GM21723 (cell line): ENCODE measurements at regions not wholly inside any gene's neighbourhood (a gene's known extent, or its start where the extent isn't known, plus 50 kb on each side); places are given as distances from the start of the nearest gene placed in this dataset.
"Not testable (repeated sequence)": the region's sequence is repeated elsewhere in the genome, so short reads cannot be mapped to it uniquely, and the experiment has no call there.

Source experiments
- ATAC-seq: cut with Tn5 transposase; IDR thresholded peaks from one replicate; pipeline ENCODE4 v1.9.1; 2021; ENCODE audit warnings: mild to moderate bottlenecking, moderate library complexity; ENCODE audit not compliant: unreplicated experiment

GRCh38 chr18:14215952-14216351 lies 83.7 kb upstream of the ZNF519 start:
- not testable (repeated sequence) for ATAC-seq

DNA sequence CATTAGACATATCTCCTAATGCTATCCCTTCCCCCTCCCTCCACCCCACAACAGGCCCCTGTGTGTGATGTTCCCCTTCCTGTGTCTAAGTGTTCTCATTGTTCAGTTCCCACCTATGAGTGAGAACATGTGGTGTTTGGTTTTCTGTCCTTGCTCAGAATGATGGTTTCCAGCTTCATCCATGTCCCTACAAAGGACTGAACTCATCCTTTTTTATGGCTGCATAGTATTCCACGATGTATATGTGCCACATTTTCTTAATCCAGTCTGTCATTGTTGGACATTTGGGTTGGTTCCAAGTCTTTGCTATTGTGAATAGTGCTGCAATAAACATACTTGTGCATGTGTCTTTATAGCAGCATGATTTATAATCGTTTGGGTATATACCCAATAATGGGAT lies 71.2 kb upstream of the ZNF519 start:
- ATAC-seq, result not testable (repeated sequence)

DNA sequence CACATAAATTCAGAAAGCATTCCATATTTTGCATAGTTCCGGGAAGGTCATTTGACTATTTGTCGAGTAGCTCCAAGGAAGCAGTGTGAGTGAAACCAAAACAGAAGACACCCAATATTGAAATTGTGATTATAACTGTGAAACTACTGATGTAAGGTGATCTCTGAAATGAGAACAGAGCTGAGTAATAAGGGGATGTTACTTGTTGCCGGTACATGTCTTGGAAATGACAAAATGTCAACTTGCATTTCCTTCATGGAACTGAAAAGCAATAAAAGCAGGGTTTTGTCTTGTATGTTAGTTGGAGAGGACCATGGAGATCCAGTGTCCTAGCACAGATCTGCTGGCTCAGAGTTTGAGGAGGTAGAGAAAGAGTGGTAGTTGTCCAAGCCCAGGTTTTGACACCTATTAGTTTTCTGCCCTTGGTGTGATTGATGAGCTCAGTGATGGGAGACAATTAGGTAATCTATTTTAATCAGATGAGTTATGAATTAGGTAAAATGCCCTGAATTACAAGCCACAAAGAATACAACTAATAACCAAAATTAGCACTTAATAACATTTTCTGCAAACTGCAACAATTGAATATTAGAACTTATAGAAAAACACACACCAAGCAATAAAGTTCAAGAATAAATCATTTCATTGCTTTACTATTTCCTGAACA lies 58.7 kb upstream of the ZNF519 start:
- ATAC-seq, result peak; percentile 72

GRCh38 chr18:14189858-14190257 lies 57.6 kb upstream of the ZNF519 start:
- no peak for ATAC-seq

DNA sequence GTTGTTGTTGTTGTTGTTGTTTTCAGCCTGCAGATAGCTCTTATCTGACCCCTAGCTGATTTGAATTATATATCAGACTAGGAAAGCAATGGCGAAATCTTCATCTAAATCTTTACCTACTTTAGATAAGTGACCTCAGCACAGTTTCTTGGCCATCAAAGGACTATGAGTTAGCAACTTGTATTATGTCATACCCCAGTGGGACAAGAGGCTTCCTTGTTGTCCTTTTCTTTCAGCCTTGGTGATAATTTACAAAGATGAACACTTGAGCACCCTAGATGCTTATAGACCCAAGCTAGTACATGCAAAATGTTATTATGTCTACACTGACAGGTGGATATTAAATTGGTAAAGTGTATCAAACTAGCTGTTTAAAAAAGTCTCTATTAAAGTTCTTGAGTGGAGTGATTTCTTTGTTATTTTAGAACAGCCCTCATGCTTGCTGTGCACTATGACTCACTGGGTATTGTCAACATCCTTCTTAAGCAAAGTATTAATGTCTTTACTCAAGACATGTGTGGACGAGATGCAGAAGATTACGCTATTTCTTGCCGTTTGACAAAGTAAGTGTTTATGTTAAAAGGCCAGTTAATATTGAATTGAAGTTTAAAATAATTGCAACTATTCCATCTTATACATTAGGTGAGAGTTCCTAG lies 56.6 kb upstream of the ZNF519 start:
- not testable (repeated sequence) for ATAC-seq
